ENCODE measurements at regions not wholly inside any gene's neighbourhood (a gene's known extent, or its start where the extent isn't known, plus 50 kb on each side); places are given as distances from the start of the nearest gene placed in this dataset.

GRCh38 chr6:140300331-140300730, 925.9 kb upstream of the CITED2 start:
- Histone ChIP-seq H3K9me3 (ENCODE audit: low read depth) (no peaks in the 10 kb centered on the region), H3K9ac (no peak overlapping the region), H2AFZ (0 out of 2 replicates have a peak overlapping the region, but pooled peaks have one; percentile 28), H3K79me2 (ENCODE audit: insufficient read depth) (no peaks in the 10 kb centered on the region), H4K20me1 (ENCODE audit: insufficient read depth) (no peaks in the 10 kb centered on the region), H3K9me2 (ENCODE audit: insufficient read depth) (no peaks in the 10 kb centered on the region; the same call in 1 of the 2 replicates), H3K27ac (no peak overlapping the region), H3F3A (ENCODE audit: insufficient read depth) (no peaks in the 10 kb centered on the region), H3K27me3 (replicated peaks; ENCODE audit: insufficient read depth) (no peaks in the 10 kb centered on the region), H3K36me3 (ENCODE audit: low read depth) (no peaks in the 10 kb centered on the region), H3K4me2 (ENCODE audit: unreplicated experiment) (no peak overlapping the region), H3K4me1 (ENCODE audit: insufficient read depth) (no peaks in the 10 kb centered on the region), H3K4me3 (no peak overlapping the region)
- in situ Hi-C loops (cut with MboI) = no loop called here
- DNase-seq = no peak
- WGBS, 2 experiments (ENCODE audit: low coverage in 1 of 2, low lambda C conversion rate in 2 of 2, missing lambda C conversion rate in 2 of 2) = 94 to 96% methylated on average over 1 of the region's 1 CpG
- TF ChIP-seq EZH2 (IDR thresholded peaks at IDR 0.05; ENCODE audit: insufficient read depth, poor library complexity, severe bottlenecking) = no peak

GRCh38 chr6:140289186-140289585, 914.7 kb upstream of the CITED2 start:
- TF ChIP-seq EZH2 (IDR thresholded peaks at IDR 0.05; ENCODE audit: insufficient read depth, poor library complexity, severe bottlenecking) = no peak
- Histone ChIP-seq H3K27ac (no peak overlapping the region), H3K27me3 (replicated peaks; ENCODE audit: insufficient read depth) (no peaks in the 10 kb centered on the region), H3K36me3 (ENCODE audit: low read depth) (no peaks in the 10 kb centered on the region), H3K4me1 (ENCODE audit: insufficient read depth) (no peaks in the 10 kb centered on the region), H3K9me3 (ENCODE audit: low read depth) (peaks cover 3% of the 10 kb centered on the region), H3K79me2 (ENCODE audit: insufficient read depth) (no peaks in the 10 kb centered on the region), H2AFZ (no peak overlapping the region), H3K4me3 (no peak overlapping the region), H3K4me2 (ENCODE audit: unreplicated experiment) (no peak overlapping the region), H3F3A (ENCODE audit: insufficient read depth) (no peaks in the 10 kb centered on the region), H3K9ac (no peak overlapping the region), H3K9me2 (ENCODE audit: insufficient read depth) (no peaks in the 10 kb centered on the region), H4K20me1 (ENCODE audit: insufficient read depth) (no peaks in the 10 kb centered on the region)
- WGBS, 2 experiments (ENCODE audit: low coverage in 1 of 2, low lambda C conversion rate in 2 of 2, missing lambda C conversion rate in 2 of 2) = 64 to 73% methylated on average over 3 of the region's 3 CpGs
- in situ Hi-C loops (cut with MboI) = no loop called here
- DNase-seq = no peak

- no peak overlapping the region for H2AFZ ChIP-seq
- TF ChIP-seq EZH2 (IDR thresholded peaks at IDR 0.05; ENCODE audit: insufficient read depth, poor library complexity, severe bottlenecking) (no peak), EZH2phosphoT487 (IDR thresholded peaks at IDR 0.05; ENCODE audit: insufficient read depth, low read depth) (no peak)
- no peak for DNase-seq
- no peaks in the 10 kb centered on the region for H3K36me3 ChIP-seq (ENCODE audit: low read depth)
- no peak overlapping the region for H3K4me3 ChIP-seq
- no peaks in the 10 kb centered on the region for H3K79me2 ChIP-seq (ENCODE audit: insufficient read depth)
- H3K4me1 ChIP-seq (ENCODE audit: insufficient read depth) = no peaks in the 10 kb centered on the region
- no peaks in the 10 kb centered on the region for H3F3A ChIP-seq (ENCODE audit: insufficient read depth)
- WGBS, 2 experiments (ENCODE audit: low coverage in 1 of 2, low lambda C conversion rate in 2 of 2, missing lambda C conversion rate in 2 of 2) = 100% methylated on average over 1 of the region's 1 CpG
- H4K20me1 ChIP-seq (ENCODE audit: insufficient read depth) = no peaks in the 10 kb centered on the region
- no peaks in the 10 kb centered on the region for H3K27me3 ChIP-seq (replicated peaks; ENCODE audit: insufficient read depth)
- no peaks in the 10 kb centered on the region for H3K9me2 ChIP-seq (ENCODE audit: insufficient read depth)
- in situ Hi-C loops (cut with MboI) = no loop called here
- H3K9me3 ChIP-seq (ENCODE audit: low read depth) = no peaks in the 10 kb centered on the region
- H3K27ac ChIP-seq = no peak overlapping the region
- no peak overlapping the region for H3K9ac ChIP-seq
- H3K4me2 ChIP-seq (ENCODE audit: unreplicated experiment) = no peak overlapping the region
These were observed 911.7 kb upstream of the CITED2 start for GRCh38 chr6:140285998-140286690.

GRCh38 chr6:140285471-140285870, 911.0 kb upstream of the CITED2 start:
- H3K4me3 ChIP-seq = no peak overlapping the region
- H3K9me3 ChIP-seq (ENCODE audit: low read depth) = no peaks in the 10 kb centered on the region
- H2AFZ ChIP-seq = no peak overlapping the region
- DNase-seq = no peak
- no peaks in the 10 kb centered on the region for H3K36me3 ChIP-seq (ENCODE audit: low read depth)
- H3K9ac ChIP-seq = no peak overlapping the region
- no peaks in the 10 kb centered on the region for H4K20me1 ChIP-seq (ENCODE audit: insufficient read depth)
- H3K4me1 ChIP-seq (ENCODE audit: insufficient read depth) = no peaks in the 10 kb centered on the region
- no peaks in the 10 kb centered on the region for H3F3A ChIP-seq (ENCODE audit: insufficient read depth)
- no peaks in the 10 kb centered on the region for H3K79me2 ChIP-seq (ENCODE audit: insufficient read depth)
- TF ChIP-seq EZH2phosphoT487 (IDR thresholded peaks at IDR 0.05; ENCODE audit: insufficient read depth, low read depth) (no peak), EZH2 (IDR thresholded peaks at IDR 0.05; ENCODE audit: insufficient read depth, poor library complexity, severe bottlenecking) (no peak)
- H3K27me3 ChIP-seq (replicated peaks; ENCODE audit: insufficient read depth) = no peaks in the 10 kb centered on the region
- no peaks in the 10 kb centered on the region for H3K9me2 ChIP-seq (ENCODE audit: insufficient read depth)
- no peak overlapping the region for H3K27ac ChIP-seq
- 92 to 99% methylated on average over 2 of the region's 2 CpGs for WGBS, 2 experiments (ENCODE audit: low coverage in 1 of 2, low lambda C conversion rate in 2 of 2, missing lambda C conversion rate in 2 of 2)
- no peak overlapping the region for H3K4me2 ChIP-seq (ENCODE audit: unreplicated experiment)
- in situ Hi-C loops (cut with MboI) = no loop called here

GRCh38 chr6:140284871-140285270, 910.4 kb upstream of the CITED2 start:
- H2AFZ ChIP-seq = peak overlapping the region; percentile 64
- H3K9ac ChIP-seq = no peak overlapping the region
- in situ Hi-C loops (cut with MboI) = no loop called here
- H3F3A ChIP-seq (ENCODE audit: insufficient read depth) = no peaks in the 10 kb centered on the region
- H3K4me3 ChIP-seq = no peak overlapping the region
- 96 to 98% methylated on average over 1 of the region's 1 CpG for WGBS, 2 experiments (ENCODE audit: low coverage in 1 of 2, low lambda C conversion rate in 2 of 2, missing lambda C conversion rate in 2 of 2)
- DNase-seq = no peak
- no peaks in the 10 kb centered on the region for H3K4me1 ChIP-seq (ENCODE audit: insufficient read depth)
- no peak overlapping the region for H3K4me2 ChIP-seq (ENCODE audit: unreplicated experiment)
- no peaks in the 10 kb centered on the region for H3K9me2 ChIP-seq (ENCODE audit: insufficient read depth)
- TF ChIP-seq EZH2 (IDR thresholded peaks at IDR 0.05; ENCODE audit: insufficient read depth, poor library complexity, severe bottlenecking) (no peak), EZH2phosphoT487 (IDR thresholded peaks at IDR 0.05; ENCODE audit: insufficient read depth, low read depth) (no peak)
- H3K27ac ChIP-seq = no peak overlapping the region
- no peaks in the 10 kb centered on the region for H3K79me2 ChIP-seq (ENCODE audit: insufficient read depth)
- H4K20me1 ChIP-seq (ENCODE audit: insufficient read depth) = no peaks in the 10 kb centered on the region
- H3K9me3 ChIP-seq (ENCODE audit: low read depth) = no peaks in the 10 kb centered on the region
- H3K27me3 ChIP-seq (replicated peaks; ENCODE audit: insufficient read depth) = no peaks in the 10 kb centered on the region
- no peaks in the 10 kb centered on the region for H3K36me3 ChIP-seq (ENCODE audit: low read depth)

Measured in GM23248 (cell line).